ENCODE measurements at regions not wholly inside any gene's neighbourhood (a gene's known extent, or its start where the extent isn't known, plus 50 kb on each side); places are given as distances from the start of the nearest gene placed in this dataset.

DNA sequence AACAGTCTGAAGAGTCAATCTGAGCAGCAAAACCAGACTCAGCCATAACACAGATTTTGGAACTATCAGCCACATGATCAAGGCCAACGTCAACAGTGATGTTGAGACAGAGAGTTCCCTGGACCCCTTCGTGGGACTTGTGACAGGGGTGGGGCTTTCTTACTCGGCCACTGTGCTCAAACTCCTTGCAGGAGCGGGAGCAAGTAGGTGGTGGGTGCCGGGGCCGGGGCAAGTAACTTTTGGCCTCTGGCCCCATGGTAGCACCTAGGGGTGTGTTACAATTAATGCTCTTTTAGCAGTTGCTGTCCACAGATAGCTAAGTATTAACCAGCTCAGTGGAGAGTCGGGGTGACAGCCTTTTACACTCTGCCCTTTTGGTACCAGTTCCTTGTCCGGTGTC, 384.4 kb downstream of the NUAK1 start:
- Histone ChIP-seq H3K4me1 (no peaks in the 10 kb centered on the region), H3K9me3 (no peaks in the 10 kb centered on the region), H3K27ac (no peak overlapping the region), H3K36me3 (no peaks in the 10 kb centered on the region), H3K27me3 (no peaks in the 10 kb centered on the region), H3K4me3 (no peak overlapping the region)
- ATAC-seq (no peak), DNase-seq (peak; percentile 41)
- TF ChIP-seq, protein P1, sequence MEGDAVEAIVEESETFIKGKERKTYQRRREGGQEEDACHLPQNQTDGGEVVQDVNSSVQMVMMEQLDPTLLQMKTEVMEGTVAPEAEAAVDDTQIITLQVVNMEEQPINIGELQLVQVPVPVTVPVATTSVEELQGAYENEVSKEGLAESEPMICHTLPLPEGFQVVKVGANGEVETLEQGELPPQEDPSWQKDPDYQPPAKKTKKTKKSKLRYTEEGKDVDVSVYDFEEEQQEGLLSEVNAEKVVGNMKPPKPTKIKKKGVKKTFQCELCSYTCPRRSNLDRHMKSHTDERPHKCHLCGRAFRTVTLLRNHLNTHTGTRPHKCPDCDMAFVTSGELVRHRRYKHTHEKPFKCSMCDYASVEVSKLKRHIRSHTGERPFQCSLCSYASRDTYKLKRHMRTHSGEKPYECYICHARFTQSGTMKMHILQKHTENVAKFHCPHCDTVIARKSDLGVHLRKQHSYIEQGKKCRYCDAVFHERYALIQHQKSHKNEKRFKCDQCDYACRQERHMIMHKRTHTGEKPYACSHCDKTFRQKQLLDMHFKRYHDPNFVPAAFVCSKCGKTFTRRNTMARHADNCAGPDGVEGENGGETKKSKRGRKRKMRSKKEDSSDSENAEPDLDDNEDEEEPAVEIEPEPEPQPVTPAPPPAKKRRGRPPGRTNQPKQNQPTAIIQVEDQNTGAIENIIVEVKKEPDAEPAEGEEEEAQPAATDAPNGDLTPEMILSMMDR (IDR thresholded peaks at IDR 0.05) = no peak
- intact Hi-C loops (cut with DNase I) = no loop called here

DNA sequence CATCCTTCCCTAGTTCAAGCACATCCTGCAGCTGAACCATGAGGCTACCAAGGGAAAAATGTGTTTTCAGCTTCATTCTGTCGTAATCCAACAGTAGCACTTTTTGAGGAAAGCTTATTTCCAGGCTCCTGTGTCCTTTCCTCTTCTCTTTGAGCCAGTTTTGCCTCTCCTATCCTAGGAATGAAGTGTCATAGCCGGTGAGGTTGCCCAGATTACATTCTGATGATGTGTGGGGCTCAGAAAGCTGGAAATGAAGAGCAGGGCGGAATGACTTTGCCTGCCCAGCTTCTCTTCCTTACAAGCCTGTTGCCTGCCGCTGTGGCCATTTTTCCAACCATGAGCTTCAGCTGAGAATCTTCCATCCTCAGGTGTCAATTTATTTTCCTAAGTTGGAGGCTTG, 381.8 kb downstream of the NUAK1 start:
- Histone ChIP-seq H3K9me3 (no peaks in the 10 kb centered on the region), H3K36me3 (no peaks in the 10 kb centered on the region), H3K4me1 (no peaks in the 10 kb centered on the region), H3K27me3 (no peaks in the 10 kb centered on the region), H3K4me3 (no peak overlapping the region), H3K27ac (no peak overlapping the region)
- no peak for DNase-seq
- TF ChIP-seq, protein P1 (IDR thresholded peaks at IDR 0.05) = no peak
- no peak for ATAC-seq
- intact Hi-C loops (cut with DNase I) = no loop called here

GRCh38 chr12:105759149-105759548, 379.6 kb downstream of the NUAK1 start:
- DNase-seq (no peak), ATAC-seq (no peak)
- no peaks in the 10 kb centered on the region for H3K27me3 ChIP-seq
- no peak overlapping the region for H3K27ac ChIP-seq
- H3K4me1 ChIP-seq = no peaks in the 10 kb centered on the region
- H3K4me3 ChIP-seq = no peak overlapping the region
- no peaks in the 10 kb centered on the region for H3K36me3 ChIP-seq
- H3K9me3 ChIP-seq = no peaks in the 10 kb centered on the region
- intact Hi-C loops (cut with DNase I) = no loop called here
- TF ChIP-seq, protein P1 (IDR thresholded peaks at IDR 0.05) = no peak

DNA sequence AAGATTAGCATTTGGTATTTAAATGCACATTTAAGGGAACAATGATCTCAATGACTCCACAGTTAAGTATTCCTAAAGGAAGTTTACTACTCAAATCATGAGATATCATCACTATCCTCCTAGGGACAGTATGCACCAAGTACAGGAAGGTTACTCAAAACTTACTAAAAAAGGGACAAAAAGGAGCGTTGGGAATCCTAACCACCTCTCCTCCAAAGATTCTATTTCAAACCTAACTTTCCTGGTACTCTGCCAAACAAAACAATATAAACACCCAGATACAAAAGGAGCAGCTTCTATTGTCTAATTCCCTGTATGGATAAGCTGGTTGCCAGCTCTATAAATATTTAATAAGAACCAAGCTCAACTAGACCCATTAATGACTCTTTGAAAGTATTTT, 377.7 kb downstream of the NUAK1 start:
- intact Hi-C loops (cut with DNase I) = no loop called here
- TF ChIP-seq, protein P1 (IDR thresholded peaks at IDR 0.05) = no peak
- H3K27ac ChIP-seq = no peak overlapping the region

GRCh38 chr12:105764216-105764835, 374.4 kb downstream of the NUAK1 start:
- intact Hi-C loops (cut with DNase I) = no loop called here
- H3K36me3 ChIP-seq = no peaks in the 10 kb centered on the region
- no peaks in the 10 kb centered on the region for H3K4me1 ChIP-seq
- DNase-seq (no peak), ATAC-seq (no peak)
- TF ChIP-seq, protein P1 (IDR thresholded peaks at IDR 0.05) = no peak
- no peak overlapping the region for H3K4me3 ChIP-seq
- no peaks in the 10 kb centered on the region for H3K9me3 ChIP-seq
- H3K27ac ChIP-seq = no peak overlapping the region
- no peaks in the 10 kb centered on the region for H3K27me3 ChIP-seq

More for the DNA sequence above, 377.7 kb downstream of the NUAK1 start:
- Histone ChIP-seq H3K9me3 (no peaks in the 10 kb centered on the region), H3K36me3 (no peaks in the 10 kb centered on the region), H3K4me1 (no peaks in the 10 kb centered on the region), H3K4me3 (no peak overlapping the region), H3K27me3 (no peaks in the 10 kb centered on the region)
- ATAC-seq (no peak), DNase-seq (no peak)
